Sigmoid colon (tissue), 6 donors: ENCODE measurements at regions not wholly inside any gene's neighbourhood (a gene's known extent, or its start where the extent isn't known, plus 50 kb on each side); places are given as distances from the start of the nearest gene placed in this dataset.

Experiments
- DNase-seq: peaks from one replicate; pipeline ENCODE4 v3.0.0-alpha.2; 2019
- H3K27ac ChIP-seq, 4 donors: fragments of 200-600 bp; sonication (generic); one replicate each; pipeline ENCODE4 v1.5.1; 2016 to 2019; ENCODE audit warnings: mild to moderate bottlenecking in 1 of 4
- H3K27me3 ChIP-seq, 3 donors: fragments of 200-600 bp; sonication (generic); one replicate each; pipeline ENCODE4 v1.5.1; 2019; ENCODE audit warnings: mild to moderate bottlenecking in 1 of 3
- H3K36me3 ChIP-seq, 4 donors: fragments of 200-600 bp; sonication (generic); one replicate each; pipeline ENCODE4 v1.5.1; 2016 to 2019
- H3K4me1 ChIP-seq, 4 donors: fragments of 200-600 bp; sonication (generic); one replicate each; pipeline ENCODE4 v1.5.1; 2017 to 2019
- H3K4me3 ChIP-seq, 4 donors: fragments of 200-600 bp; sonication (generic); one replicate each; pipeline ENCODE4 v1.5.1; 2017 to 2019; ENCODE audit warnings: mild to moderate bottlenecking in 2 of 4, moderate library complexity in 1 of 4
- H3K9me3 ChIP-seq, 4 donors: fragments of 200-600 bp in 3 of 4; sonication (generic) in 3 of 4; one replicate each; pipeline versions ENCODE4 v1.5.1 to v1.6.1; 2013 to 2019
- CTCF ChIP-seq, 4 experiments: fragments of 450-650 bp in 3 of 4; fragments of 200-600 bp in 1 of 4; IDR thresholded peaks; one replicate each; pipeline ENCODE4 v1.5.1; 2016 to 2019; ENCODE audit warnings: antibody characterized with exemption in 4 of 4, mild to moderate bottlenecking in 3 of 4, moderate library complexity in 2 of 4
- EP300 ChIP-seq, 4 donors: sonication (generic); formaldehyde crosslinking; IDR thresholded peaks; one replicate each; pipeline ENCODE4 v1.6.1; 2017; ENCODE audit warnings: antibody characterized with exemption in 4 of 4
- POLR2A ChIP-seq, 2 donors: fragments of 450-650 bp; IDR thresholded peaks; one replicate each; pipeline ENCODE4 v1.6.1; 2016; ENCODE audit warnings: antibody characterized with exemption in 2 of 2, mild to moderate bottlenecking in 2 of 2, moderate library complexity in 2 of 2
- POLR2AphosphoS5 ChIP-seq, 4 donors: sonication (generic); formaldehyde crosslinking; IDR thresholded peaks; one replicate each; pipeline ENCODE4 v1.6.1; 2017; ENCODE audit warnings: antibody characterized with exemption in 4 of 4
- WGBS, 2 donors: extraction: QIAGEN DNeasy Blood & Tissue Kit; methylation state at CpG; one replicate each; pipeline ENCODE4 v1.1.7; 2013; 5-methylcytosine and 5-hydroxymethylcytosine counted together
- intact Hi-C: fragments of 100-400 bp; cut with DNase I; formaldehyde crosslinking; loops from one replicate; pipeline ENCODE4 v1.15.1; 2023
- donor health status: healthy with polysubstance abuse.
- donor health status: healthy.

- intact Hi-C loops = no loop called here
- no peaks in the 10 kb centered on the region for H3K36me3 ChIP-seq
- 81 to 82% methylated on average over 9 of the region's 9 CpGs for WGBS, 2 donors
- H3K4me3 ChIP-seq = no peak overlapping the region
- H3K27me3 ChIP-seq = no peaks in the 10 kb centered on the region
- H3K9me3 ChIP-seq = no peaks in the 10 kb centered on the region
- H3K27ac ChIP-seq = no peak overlapping the region
- no peak for DNase-seq
- H3K4me1 ChIP-seq = no peaks in the 10 kb centered on the region
- TF ChIP-seq EP300 (IDR thresholded peaks at IDR 0.05) = no peak
- no peak for TF ChIP-seq POLR2AphosphoS5 (IDR thresholded peaks at IDR 0.05)
- no peak for TF ChIP-seq POLR2A (IDR thresholded peaks at IDR 0.05)
- no peak for TF ChIP-seq CTCF (IDR thresholded peaks at IDR 0.05)
Observed at GRCh38 chr17:71378036-71378435, 742.8 kb upstream of the SOX9 start.

DNA sequence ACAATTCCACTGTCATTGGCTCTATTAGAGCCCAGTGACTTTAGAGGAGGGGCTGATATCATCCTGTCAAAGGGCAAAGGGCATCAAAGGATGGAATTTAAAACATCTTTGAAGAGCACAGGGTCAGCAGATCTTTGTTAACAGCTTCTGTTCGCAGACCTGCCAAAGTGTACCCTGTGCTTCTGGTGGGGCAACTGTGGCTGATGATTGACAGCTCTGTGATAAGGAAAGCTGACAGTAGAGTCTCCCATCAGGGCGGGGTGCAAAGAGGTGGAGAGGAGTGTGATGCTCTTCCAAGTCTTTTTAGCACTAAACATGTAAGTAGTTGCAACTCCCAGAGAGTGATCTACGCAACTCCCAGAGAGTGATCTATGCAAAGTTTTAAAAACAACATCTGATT is 742.1 kb upstream of the SOX9 start:
- no peak for DNase-seq
- 69 to 75% methylated on average over 3 of the region's 3 CpGs for WGBS, 2 donors
- no peak overlapping the region for H3K27ac ChIP-seq
- H3K9me3 ChIP-seq = no peaks in the 10 kb centered on the region
- intact Hi-C loops = no loop called here
- H3K27me3 ChIP-seq = no peaks in the 10 kb centered on the region
- H3K4me3 ChIP-seq = no peak overlapping the region
- no peak for TF ChIP-seq POLR2A (IDR thresholded peaks at IDR 0.05)
- no peak for TF ChIP-seq EP300 (IDR thresholded peaks at IDR 0.05)
- TF ChIP-seq POLR2AphosphoS5 (IDR thresholded peaks at IDR 0.05) = no peak
- TF ChIP-seq CTCF (IDR thresholded peaks at IDR 0.05) = no peak
- no peaks in the 10 kb centered on the region for H3K4me1 ChIP-seq
- H3K36me3 ChIP-seq = no peaks in the 10 kb centered on the region

- H3K9me3 ChIP-seq = no peaks in the 10 kb centered on the region
- H3K27me3 ChIP-seq = no peaks in the 10 kb centered on the region
- H3K36me3 ChIP-seq = no peaks in the 10 kb centered on the region
- H3K4me3 ChIP-seq = no peak overlapping the region
- DNase-seq = no peak
- no peak overlapping the region for H3K27ac ChIP-seq
- H3K4me1 ChIP-seq = no peaks in the 10 kb centered on the region
- intact Hi-C loops = no loop called here
- TF ChIP-seq POLR2A (IDR thresholded peaks at IDR 0.05) = no peak
- no peak for TF ChIP-seq CTCF (IDR thresholded peaks at IDR 0.05)
Observed at GRCh38 chr17:71379512-71379911, 741.3 kb upstream of the SOX9 start.

DNA sequence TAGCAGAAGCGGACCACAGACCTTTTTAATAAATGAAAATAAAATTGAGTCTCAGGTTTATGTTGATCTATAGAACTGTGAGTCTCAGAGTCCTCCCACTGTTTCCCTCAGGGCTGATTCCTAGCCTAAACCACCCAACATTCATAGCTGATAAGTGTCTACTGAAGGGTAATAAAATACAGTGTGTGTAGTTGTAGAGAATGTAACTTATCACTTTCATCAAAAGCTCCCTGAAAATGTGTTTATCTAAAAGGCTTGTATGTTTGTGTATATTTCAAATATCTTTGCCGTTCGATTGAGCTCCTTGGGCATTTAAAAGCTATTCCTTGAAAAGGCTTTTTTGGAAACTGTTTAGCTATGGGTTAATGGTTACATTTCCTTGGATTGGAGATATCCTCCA is 740.3 kb upstream of the SOX9 start:
- 68 to 78% methylated on average over 3 of the region's 3 CpGs for WGBS, 2 donors
- Histone ChIP-seq H3K9me3 (no peaks in the 10 kb centered on the region), H3K4me1 (no peaks in the 10 kb centered on the region), H3K27me3 (no peaks in the 10 kb centered on the region), H3K4me3 (no peak overlapping the region), H3K27ac (no peak overlapping the region), H3K36me3 (no peaks in the 10 kb centered on the region)
- DNase-seq = no peak
- intact Hi-C loops = no loop called here
- TF ChIP-seq CTCF (IDR thresholded peaks at IDR 0.05) (no peak), EP300 (IDR thresholded peaks at IDR 0.05) (no peak), POLR2AphosphoS5 (IDR thresholded peaks at IDR 0.05) (no peak), POLR2A (IDR thresholded peaks at IDR 0.05) (no peak)

- no peak overlapping the region for H3K4me3 ChIP-seq
- intact Hi-C loops = no loop called here
- no peaks in the 10 kb centered on the region for H3K4me1 ChIP-seq
- DNase-seq = no peak
- TF ChIP-seq POLR2A (IDR thresholded peaks at IDR 0.05) = no peak
- TF ChIP-seq EP300 (IDR thresholded peaks at IDR 0.05) = no peak
- TF ChIP-seq POLR2AphosphoS5 (IDR thresholded peaks at IDR 0.05) = no peak
- no peak for TF ChIP-seq CTCF (IDR thresholded peaks at IDR 0.05)
- H3K36me3 ChIP-seq = no peaks in the 10 kb centered on the region
- H3K9me3 ChIP-seq = no peaks in the 10 kb centered on the region
- 71 to 81% methylated on average over 2 of the region's 2 CpGs for WGBS, 2 donors
- no peaks in the 10 kb centered on the region for H3K27me3 ChIP-seq
- H3K27ac ChIP-seq = no peak overlapping the region
Observed at GRCh38 chr17:71380936-71381335, 739.9 kb upstream of the SOX9 start.
